ENCODE measurements at regions not wholly inside any gene's neighbourhood (a gene's known extent, or its start where the extent isn't known, plus 50 kb on each side); places are given as distances from the start of the nearest gene placed in this dataset.

DNA sequence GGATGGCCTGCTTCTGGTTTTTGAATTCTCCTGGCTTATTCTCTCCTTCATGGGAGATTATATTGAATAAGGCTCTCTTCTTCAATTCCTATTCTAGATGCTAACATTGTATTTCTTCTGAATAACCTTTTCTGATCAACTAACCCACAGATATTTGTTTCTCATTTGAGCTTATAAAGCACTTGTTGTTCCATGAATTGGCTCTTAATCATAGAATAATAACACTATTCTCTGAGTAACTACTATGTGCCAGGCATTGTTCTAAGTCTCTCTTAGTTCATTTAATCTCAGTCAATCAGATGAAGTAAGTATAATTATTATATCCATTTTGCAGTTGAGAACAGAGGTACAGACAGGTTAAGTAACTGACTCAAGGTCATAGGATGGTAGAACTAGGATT is 136.3 kb upstream of the MLIP start:
- DNase-seq: no peak

DNA sequence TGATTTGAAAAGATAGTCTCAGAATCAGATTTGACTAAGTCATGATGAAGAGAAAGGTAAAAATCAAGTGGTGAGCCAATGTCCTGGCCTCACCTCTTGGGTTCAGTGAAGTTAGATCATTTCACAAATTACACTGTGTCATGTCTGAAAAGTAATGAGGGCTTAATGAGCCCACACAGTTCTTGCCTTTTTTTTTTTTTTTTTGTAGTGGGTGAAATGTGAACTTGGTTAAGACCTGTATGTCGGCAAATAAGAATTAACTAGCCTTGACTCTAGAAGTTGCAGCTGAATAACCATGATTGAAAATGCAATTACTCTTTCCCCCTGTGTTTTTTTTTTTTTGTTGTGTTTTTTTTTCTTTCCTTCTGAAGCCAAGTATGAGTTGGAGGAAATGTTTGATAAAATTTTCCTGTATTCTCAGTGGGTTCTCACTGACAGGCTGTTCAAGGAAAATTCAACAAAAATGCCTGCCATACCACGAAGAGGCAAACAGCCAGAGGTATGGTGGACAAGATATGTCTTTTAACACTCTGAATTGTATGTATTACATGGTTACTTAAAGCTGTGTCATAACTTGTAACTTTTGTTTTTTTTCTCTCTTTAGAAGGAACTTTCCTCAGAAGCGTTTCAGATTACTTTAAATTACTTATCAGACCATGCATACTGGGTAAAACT is 135.2 kb upstream of the MLIP start:
- DNase-seq: no peak

DNA sequence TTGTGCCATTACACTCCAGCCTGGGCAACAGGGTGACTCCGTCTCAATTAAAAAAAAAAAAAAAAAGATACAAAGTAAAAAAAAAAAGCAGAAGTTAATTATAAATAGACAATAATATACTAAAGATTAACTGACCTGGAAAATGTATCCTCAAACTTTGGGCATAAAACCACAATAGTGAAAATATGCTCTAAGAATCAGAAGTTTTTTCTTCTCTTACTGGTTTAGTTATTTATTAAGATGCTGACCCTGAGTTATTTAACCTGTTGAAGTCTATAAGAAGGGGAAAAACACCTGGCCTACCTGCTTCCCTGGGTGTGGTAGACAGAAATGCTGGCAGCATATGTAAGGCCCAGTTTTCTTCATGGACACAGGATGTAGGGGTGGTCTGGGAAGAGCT is 133.7 kb upstream of the MLIP start:
- no peak for DNase-seq

DNA sequence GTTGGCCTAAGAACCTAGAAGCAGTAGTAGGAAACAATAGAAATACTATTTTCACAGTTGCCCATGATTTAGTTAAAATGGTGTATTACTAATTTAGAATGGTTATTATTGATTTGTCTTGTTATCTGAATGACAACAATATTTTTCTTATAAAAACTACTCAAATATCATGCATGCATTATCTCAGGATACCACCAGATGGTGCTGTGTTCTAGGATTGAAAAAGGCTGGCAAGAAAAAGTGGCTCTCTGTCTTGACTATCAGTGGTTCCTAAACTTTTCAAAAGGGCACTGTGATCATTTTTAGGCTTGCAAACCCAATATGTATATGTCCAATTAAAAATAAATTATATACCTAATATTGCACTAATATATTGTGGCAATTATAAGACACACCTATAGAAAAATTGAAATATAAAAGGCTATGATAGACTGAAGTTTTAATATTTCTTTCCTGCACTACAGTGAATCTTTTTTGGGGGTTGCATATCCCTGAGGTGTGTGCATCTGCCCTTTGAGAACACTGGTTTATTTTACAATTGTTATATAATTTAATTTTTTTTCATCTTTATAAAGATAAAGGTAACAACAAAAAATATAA is 131.7 kb upstream of the MLIP start:
- peak; percentile 23 for DNase-seq

DNA sequence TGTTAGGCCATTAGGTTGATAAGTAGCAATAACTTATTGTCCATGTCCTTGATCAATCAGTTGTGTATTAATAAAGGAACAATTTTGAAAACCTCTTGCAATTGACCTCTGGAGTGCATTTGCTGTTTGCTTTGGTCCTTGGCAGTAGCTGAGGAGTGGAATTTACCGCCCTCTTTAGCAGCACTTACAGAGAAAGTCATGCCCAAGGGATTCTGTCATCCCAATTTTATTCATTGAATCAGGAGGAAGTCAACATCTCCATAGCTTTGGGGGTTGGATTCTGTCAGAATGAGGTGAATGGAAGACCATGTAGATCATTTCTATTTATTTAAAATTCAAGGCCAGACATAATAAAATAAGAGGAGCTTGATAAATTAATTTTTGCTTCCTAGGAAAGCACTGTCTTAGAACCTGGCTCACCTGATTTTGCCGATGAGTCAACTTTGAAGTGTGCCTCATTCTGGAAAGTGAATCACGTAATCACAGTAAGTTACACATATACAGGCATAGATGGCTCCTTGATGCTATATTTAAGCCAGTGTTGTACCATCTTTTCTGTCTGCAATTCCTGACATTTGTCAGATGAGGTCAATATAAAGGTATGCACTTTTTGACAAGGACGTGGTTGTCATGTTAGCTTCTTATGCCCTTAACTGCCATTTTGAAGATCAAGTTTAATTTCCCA is 128.7 kb upstream of the MLIP start:
- DNase-seq: no peak

DNA sequence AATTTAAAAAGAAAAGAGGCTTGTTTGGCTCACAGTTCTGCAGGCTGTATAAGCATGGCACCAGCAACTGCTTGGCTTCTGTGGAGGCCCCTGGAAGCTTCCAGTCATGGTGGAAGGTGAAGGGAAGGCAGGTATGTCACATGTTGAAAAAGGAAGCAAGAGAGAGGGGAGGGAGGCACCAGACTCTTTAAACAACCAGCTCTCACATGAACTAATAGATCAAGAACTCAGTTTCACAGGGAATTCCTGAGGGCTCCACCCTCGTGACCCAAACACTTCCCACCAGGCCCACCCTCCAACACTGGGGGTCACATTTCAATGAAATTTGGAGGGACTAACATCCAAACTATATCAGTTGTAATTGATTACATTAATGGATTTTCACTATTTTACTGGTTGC is 127.9 kb upstream of the MLIP start:
- DNase-seq: no peak

DNA sequence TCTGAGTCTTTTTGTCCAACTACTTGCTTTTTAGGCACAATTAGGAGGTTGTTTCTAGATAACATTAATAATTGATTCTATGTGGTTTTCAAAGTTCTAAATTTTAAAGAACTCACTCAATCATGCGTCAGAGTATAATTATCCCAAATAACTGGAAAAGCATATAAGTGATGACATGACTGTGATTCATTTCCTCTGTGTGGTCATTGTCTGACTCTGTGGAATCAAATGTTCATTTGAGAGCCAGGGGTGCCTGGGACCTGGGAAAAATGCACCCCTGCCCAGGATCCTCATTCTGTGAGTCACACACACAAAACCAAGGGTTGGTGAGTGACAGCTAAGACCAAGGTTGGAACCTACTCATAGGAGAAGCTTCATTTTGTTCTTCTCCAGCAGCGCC is 127.1 kb upstream of the MLIP start:
- no peak for DNase-seq

DNA sequence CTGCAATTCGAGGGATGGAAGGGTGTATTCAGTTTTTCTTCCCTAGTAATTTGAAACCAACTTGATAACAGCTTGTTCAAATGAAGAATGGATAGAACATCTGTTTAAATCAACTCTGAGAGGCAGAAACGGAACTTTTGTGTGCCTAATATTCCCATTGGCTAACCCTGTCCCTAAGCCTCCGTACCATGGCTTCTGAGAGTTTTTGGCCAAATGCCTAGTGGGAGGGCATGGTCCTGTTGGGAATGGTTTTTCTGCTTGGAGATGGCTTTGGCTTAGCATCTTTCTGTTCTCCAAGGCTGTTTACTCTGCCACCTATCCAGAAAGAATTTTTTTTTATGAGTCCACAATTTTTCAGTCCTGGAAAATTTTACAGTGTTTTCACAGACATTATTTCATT is 126.7 kb upstream of the MLIP start:
- no peak for DNase-seq

DNA sequence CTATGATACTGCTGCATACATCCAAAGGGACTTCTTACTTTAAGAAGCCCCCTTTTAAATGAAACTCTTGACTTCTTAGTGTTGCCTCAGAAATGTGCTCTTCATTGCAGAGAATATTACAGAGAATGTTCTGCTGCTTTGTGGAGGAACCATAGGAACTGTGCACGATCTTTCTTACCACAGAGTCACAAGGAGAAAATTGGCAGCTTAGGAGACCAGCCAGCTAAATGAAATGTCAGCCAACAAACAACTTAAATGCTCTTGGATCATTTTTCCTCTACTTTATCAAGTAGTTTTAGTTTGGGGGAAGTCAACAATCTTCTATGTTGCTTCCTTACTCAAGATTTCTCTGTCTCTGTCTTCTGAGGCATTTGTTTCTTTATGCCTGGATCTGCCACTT is 125.9 kb upstream of the MLIP start:
- DNase-seq: no peak

DNA sequence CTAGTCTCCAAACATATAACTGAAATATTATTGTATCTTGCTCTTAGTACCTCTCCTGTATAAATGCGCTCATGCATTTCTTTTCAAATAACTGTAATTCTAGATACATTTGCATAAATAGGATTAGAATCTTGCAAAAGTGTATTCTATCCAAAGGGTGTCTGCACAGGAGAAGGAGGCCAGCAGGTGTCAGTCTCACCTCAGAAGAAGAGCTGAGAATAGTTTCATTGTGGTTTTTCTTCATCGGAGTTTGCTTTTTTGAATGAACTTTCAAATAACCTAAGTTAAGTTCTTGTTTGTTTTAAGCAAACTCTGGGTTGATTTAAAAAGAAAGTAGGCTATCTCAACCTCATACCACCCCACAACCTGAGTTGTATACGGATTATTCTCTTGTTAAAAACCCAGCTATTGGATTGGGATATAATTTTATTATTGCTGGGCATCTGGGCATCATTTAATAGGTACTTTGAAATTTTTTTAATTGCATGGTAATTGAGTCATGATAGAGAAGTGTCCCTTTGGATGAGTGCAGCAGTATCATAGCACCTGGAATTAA is 125.0 kb upstream of the MLIP start:
- DNase-seq: peak; percentile 14

DNA sequence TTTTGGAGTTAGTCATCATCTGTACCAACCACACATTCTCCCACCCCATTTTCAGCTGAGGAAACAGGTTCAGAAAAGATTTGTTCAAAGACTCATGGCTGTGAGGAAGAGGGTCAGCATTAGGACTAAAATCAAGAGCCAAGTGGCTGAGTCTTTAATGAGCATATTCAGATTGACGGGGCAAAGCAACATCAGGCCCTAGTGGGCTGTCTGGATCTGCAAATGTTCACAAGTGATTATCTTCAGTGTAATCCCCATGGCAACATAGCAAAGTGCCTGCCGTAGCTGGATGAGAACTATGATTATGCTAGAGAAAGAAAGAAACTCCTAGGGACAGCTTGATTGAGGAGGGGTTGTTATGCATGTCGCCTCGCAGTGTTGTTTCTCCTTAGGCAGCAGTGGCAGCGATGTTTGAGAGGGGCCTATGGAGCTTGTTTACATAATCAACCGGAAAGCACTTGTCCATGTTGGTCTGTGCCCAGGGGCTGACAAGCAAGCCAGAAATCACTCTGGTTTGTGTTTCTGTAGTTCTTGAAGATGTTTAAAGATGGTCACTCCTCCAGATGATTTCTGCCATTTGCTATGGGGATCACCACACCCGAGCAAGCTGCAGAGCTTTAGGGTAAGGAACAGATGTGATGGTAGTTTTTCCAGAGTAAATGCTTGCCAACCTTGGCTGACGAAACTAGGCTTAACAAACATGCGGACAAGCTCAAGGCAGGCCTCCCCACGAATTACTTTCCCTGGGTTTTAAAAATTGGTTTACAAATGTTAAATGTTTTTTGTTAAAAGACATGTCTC is 124.3 kb upstream of the MLIP start:
- peak; percentile 1 for DNase-seq

DNA sequence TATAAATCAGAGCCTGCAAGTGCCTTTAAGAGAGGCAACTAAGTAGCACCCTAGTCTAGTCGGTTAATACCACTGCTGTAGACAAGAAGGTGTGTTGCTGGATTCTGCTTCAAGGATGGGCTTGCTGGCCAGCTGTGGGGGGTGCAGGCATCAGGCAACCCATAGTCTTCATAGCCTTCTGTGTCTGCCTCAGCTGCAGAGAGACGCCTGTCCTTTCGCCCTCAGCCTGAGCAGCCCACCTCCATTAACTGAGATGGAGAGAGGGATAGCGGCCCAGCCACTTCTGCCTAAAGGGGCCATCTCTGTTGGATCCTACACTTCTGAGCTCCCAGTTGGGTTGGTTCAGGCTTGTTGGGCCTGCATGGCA is 123.7 kb upstream of the MLIP start:
- DNase-seq: no peak

DNA sequence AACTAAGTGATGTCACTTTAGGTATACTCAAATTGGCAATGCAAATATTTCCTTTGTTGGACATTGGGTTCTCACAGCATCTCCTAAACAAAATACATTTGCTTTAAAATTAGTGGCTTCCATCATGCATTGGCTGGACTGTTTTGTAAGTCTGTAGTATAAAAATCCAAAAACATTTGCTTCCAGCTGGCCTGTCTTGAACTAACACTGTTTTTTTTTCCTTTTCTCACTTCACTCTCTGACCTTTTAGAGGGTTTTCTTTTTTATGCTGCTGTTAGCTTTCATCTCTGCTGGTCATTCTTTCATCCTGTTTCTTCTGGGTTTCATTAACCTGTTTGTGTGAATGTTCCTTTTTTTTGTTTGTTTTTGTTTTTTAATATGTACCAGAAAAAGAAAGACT is 121.7 kb upstream of the MLIP start:
- no peak for DNase-seq

DNA sequence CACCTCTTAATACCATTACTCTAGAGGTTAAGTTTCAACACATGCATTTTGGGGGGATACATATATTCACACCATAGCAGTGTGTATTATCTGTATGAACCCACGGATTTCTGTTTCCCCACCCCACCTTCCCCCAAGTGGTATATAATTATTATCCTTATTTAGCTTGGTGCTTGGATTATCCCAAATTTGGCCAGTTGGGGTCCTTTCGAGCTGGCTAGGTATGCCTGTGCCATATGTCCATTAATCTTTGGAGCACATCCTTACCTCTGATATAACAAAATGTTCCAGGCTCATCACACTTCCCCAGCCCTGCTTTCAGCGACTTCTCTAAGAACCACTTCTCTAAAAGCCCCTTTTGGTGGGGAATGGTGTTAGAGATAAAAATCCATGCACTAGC is 118.7 kb upstream of the MLIP start:
- no peak for DNase-seq

DNA sequence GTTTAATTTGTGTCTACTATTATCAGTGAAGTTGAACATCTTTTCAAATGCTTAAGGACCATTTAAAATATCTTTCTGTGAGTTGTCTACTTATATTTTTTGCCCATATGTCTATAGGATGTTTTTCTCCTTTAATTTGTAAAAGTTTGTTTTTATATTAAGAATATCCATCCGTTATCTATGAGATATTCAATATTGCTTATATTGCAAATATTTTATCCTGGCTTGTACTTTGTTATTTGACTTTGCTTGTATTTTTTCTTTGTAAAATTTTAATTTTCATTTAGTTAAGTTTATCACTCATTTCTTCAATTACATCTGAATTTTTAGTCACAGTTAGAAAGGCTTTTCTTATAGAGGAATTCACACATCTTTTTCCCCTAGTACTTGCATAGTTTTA is 117.0 kb upstream of the MLIP start:
- no peak for DNase-seq

DNA sequence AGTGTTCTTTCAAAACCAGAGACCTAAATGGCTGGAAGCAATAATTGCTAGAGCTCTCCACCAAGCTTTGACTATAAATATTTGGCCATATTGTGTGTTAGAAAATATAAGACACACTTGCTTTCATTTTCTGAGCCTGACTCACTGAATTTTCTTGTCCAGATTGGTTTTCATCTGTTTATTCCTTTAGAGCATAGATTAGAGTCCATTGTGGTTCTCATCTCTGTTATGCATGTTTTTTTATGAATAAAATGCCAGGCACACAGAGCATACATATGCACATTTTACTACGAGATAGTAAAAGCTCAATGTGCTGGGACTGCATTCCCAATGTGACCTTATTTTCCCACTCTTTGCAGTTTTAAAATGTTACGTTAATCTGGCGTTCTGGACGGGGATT is 115.3 kb upstream of the MLIP start:
- no peak for DNase-seq

DNA sequence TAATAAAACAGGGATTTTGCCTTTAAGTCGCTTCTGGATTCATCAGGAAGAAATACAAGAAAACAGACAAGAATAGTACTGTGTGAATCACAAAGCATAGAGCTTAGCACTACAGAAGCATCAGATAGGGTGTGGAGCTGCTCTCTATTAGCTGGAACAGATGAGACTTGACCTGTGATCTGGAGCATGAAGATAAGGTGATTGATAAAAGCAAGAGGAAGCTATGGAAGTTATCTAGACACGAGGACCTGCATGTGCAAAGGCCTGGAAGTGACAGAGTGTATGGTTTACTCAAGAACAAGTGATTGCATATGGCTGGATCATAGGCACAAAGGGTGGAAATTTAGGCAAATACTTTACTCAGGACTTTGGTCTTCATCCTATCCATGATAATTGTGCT is 112.9 kb upstream of the MLIP start:
- no peak for DNase-seq

DNA sequence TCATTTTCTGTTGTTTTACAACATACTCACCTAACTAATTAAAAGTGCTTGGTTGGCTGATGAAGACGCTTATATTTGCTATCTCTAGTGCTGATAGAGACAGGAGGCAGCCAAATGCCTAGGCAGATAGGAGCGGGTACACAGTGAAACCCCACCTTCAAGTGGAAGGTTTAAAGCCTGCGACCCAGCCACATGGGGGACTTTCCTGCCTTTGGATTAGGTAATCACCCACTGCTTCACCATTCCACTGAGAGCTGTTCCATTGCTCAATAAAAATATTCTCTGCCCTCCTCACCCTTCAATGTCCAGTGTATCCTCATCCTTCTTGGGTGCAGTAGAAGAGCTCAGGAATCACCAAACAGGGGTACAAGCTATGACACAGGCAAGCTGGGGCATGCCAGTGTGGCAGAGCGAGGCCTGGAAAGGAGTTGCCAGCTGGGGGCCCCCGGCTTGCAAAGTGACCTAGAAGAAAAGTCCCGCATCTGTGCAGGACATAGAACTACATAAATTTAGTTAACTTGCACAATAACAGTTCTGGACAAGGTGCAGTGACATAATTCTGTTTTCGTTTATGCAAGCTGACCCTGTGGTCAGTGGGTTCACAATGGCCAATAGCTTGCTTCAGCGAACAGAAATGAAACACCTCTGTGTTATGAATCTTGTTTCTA is 112.0 kb upstream of the MLIP start:
- no peak for DNase-seq

DNA sequence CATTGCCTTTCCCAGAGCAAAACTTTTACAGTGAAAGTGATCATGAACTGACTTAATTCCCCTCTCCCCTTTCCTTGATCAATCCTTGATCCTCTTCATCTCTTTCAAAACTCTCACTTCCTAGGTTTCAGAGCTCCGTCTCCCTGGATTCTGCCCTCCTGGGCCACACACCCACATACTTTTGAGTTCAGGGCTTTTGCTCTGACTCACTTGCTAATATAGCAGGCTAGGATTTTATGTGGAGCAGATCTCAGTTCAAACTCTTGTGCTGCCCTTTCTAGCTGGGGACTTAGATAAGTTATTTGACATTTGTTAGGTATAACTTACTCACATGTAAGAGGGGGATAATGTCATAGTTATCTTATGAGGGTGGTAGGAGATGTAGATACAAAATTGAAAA is 109.1 kb upstream of the MLIP start:
- no peak for DNase-seq

DNA sequence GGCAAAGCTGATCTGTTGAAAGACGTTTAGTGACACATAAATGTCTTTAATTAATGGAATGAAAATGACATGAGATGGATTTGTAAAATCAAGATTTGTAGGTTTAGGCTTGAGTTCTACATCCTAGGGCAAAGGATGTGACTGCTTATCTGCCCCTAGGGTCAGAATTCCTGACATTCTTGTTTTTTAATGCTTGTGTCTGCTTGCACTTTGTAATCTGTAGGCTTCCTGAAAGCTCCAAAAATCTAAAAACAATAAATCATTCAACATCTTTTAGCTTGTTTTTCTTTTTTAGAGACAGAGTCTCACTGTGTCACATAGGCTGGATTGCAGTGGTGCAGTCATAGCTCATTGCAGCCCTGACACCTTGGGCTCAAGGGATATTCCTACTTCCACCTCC is 107.9 kb upstream of the MLIP start:
- no peak for DNase-seq

DNA sequence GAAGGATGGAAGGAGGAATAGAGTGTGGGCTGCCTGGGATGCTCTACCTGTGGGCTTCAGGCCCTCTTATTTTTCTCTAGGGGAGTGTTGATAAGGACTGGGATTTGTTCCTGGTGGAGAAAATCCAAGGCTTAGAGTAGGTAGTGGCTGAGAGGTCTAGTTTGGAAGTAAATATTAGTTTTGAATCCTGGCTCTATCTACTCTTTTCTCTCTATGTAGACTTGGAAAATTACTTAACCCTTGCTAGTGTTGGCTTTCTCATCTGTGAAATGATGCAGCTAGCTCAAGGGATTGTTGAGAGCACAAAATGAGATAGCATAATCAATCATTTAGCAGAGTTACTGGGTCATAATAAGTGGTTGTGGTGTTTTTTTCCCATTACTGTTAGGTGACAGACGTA is 102.7 kb upstream of the MLIP start:
- DNase-seq: no peak

DNA sequence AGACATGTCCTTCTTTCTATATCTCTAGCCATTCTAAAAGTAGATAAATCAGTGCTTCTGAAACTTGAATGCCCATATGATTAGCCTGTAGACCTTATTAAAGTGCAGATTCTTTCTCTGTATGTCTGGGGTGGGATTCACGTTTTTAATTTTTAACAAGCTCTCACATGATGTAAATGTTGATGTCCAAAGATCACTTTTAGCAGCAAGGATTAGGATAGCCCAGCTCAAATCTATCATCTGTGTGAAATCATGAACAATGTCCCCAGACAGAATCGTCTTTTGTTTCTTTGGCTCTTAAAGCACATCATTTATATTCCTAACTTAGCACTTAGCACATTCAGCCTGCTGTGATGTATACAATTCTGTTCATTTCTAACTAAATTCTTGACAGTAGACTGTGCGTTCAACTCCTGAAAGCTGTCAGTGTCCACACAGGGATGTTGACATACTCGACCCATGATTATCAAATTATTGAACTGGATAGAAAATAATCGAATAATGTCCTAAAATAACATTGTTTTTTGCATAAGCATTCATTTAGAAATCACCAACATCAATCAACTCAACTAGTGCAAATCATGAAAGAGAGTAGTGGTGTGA is 102.1 kb upstream of the MLIP start:
- no peak for DNase-seq

All from NCI-H146 (cell line).